SK-N-SH (cell line): ENCODE measurements at regions not wholly inside any gene's neighbourhood (a gene's known extent, or its start where the extent isn't known, plus 50 kb on each side); places are given as distances from the start of the nearest gene placed in this dataset.

Source experiments
- CTCF ChIA-PET: fragments of 300-600, 350-600 bp; formaldehyde crosslinking; extraction: SDS; loops from one replicate; lab custom pipeline; 2021; lab: Yijun Ruan, JAX
- POLR2A ChIA-PET: fragments of 350-600 bp; sonication (Branson Sonifier 250); formaldehyde crosslinking; extraction: SDS; loops from one replicate; lab custom pipeline; 2020; ENCODE audit warnings: antibody characterized with exemption, inconsistent platforms; lab: Yijun Ruan, JAX
- DNase-seq: peaks from one replicate; pipeline ENCODE4 v3.0.0; 2012
- H2AFZ ChIP-seq: fragments of 200-600 bp; sonication (generic); 2 replicates; pipeline ENCODE4 v1.8.1; 2016; ENCODE audit warnings: antibody characterized with exemption, mild to moderate bottlenecking, low read depth
- H3F3A ChIP-seq: fragments of 200-600 bp; sonication (generic); replicated peaks from 2 replicates; pipeline ENCODE3; 2016; ENCODE audit warnings: antibody characterized with exemption, mild to moderate bottlenecking; ENCODE audit not compliant: insufficient read depth
- H3K27ac ChIP-seq, 2 experiments: fragments of 200-500 bp in 1 of 2; fragments of 200-600 bp in 1 of 2; sonication (Bioruptor generic) in 1 of 2; sonication (generic), shearing (Covaris generic) in 1 of 2; 2 replicates each; pipeline versions ENCODE4 v1.5.1 to v1.6.1; 2014 to 2016; ENCODE audit warnings: low read depth in 2 of 2, inconsistent platforms in 1 of 2, low read length in 1 of 2, mild to moderate bottlenecking in 1 of 2, mixed read lengths in 1 of 2
- H3K27me3 ChIP-seq: fragments of 200-600 bp; sonication (generic), shearing (Covaris generic); 2 replicates; pipeline ENCODE4 v1.6.1; 2016; ENCODE audit warnings: mixed run types; ENCODE audit not compliant: insufficient read depth
- H3K36me3 ChIP-seq, 2 experiments: fragments of 200-500 bp in 1 of 2; fragments of 200-600 bp in 1 of 2; sonication (Bioruptor generic) in 1 of 2; sonication (generic) in 1 of 2; replicated peaks in 1 of 2; 2 replicates each; pipeline versions ENCODE3 to v1.5.1; 2014 to 2016; ENCODE audit warnings: low read length in 1 of 2, mild to moderate bottlenecking in 1 of 2; ENCODE audit not compliant: insufficient read depth in 2 of 2, control insufficient read depth in 1 of 2
- H3K4me1 ChIP-seq, 2 experiments: fragments of 200-500 bp in 1 of 2; fragments of 200-600 bp in 1 of 2; sonication (Bioruptor generic) in 1 of 2; sonication (generic), shearing (Covaris generic) in 1 of 2; 2 replicates each; pipeline versions ENCODE4 v1.5.1 to v1.6.1; 2014 to 2016; ENCODE audit warnings: low read depth in 1 of 2, low read length in 1 of 2, mixed run types in 1 of 2; ENCODE audit not compliant: insufficient read depth in 2 of 2, control insufficient read depth in 1 of 2
- H3K4me2 ChIP-seq: fragments of 200-600 bp; sonication (generic), shearing (Covaris generic); 2 replicates; pipeline ENCODE4 v1.6.1; 2017; ENCODE audit warnings: mixed run types
- H3K4me3 ChIP-seq, 2 experiments: fragments of 200-500 bp in 1 of 2; fragments of 200-600 bp in 1 of 2; sonication (Bioruptor generic) in 1 of 2; sonication (generic), shearing (Covaris generic) in 1 of 2; 2 replicates each; pipeline versions ENCODE4 v1.5.1 to v1.8.1; 2014 to 2016; ENCODE audit warnings: low read depth in 2 of 2, inconsistent platforms in 1 of 2, low read length in 1 of 2, mild to moderate bottlenecking in 1 of 2, mixed read lengths in 1 of 2, moderate library complexity in 1 of 2
- H3K79me2 ChIP-seq: fragments of 200-600 bp; sonication (generic); 2 replicates; pipeline ENCODE4 v1.8.1; 2017; ENCODE audit warnings: mild to moderate bottlenecking; ENCODE audit not compliant: insufficient read depth
- H3K9ac ChIP-seq: fragments of 200-600 bp; sonication (generic); 2 replicates; pipeline ENCODE4 v1.6.1; 2017; ENCODE audit warnings: mixed run types
- H3K9me2 ChIP-seq: fragments of 200-600 bp; sonication (generic); 2 replicates; pipeline ENCODE4 v1.6.1; 2017; ENCODE audit warnings: mixed run types
- H3K9me3 ChIP-seq: fragments of 200-600 bp; sonication (generic); 2 replicates; pipeline ENCODE4 v1.6.1; 2017; ENCODE audit warnings: mixed run types, mild to moderate bottlenecking, moderate library complexity
- H4K20me1 ChIP-seq: fragments of 200-600 bp; sonication (generic); 2 replicates; pipeline ENCODE4 v1.6.1; 2017; ENCODE audit warnings: mild to moderate bottlenecking, mixed run types; ENCODE audit not compliant: insufficient read depth
- EP300 ChIP-seq, 2 experiments: IDR thresholded peaks; 2 replicates each; pipeline versions ENCODE4 v1.4.0 to v1.6.1; 2012; ENCODE audit warnings: borderline replicate concordance in 1 of 2, low read depth in 1 of 2, low read length in 1 of 2
- EZH2phosphoT487 ChIP-seq: fragments of 200-600 bp; sonication (generic); IDR thresholded peaks from 2 replicates; pipeline ENCODE4 v1.6.1; 2017; ENCODE audit warnings: low read depth, mixed run types, mild to moderate bottlenecking, antibody characterized with exemption, moderate library complexity, borderline replicate concordance
- FOSL2 ChIP-seq: IDR thresholded peaks from 2 replicates; pipeline ENCODE4 v1.4.0; 2012; ENCODE audit warnings: low read depth, mild to moderate bottlenecking, moderate library complexity, borderline replicate concordance
- FOXM1 ChIP-seq: IDR thresholded peaks from 2 replicates; pipeline ENCODE4 v1.4.0; 2012; ENCODE audit warnings: low read depth, mild to moderate bottlenecking
- GATA2 ChIP-seq: sonication (generic); formaldehyde crosslinking; IDR thresholded peaks from 2 replicates; pipeline ENCODE4 v1.5.0; 2020; ENCODE audit warnings: mild to moderate bottlenecking, missing genetic modification reagents
- MEF2A ChIP-seq: IDR thresholded peaks from 2 replicates; pipeline ENCODE4 v1.4.0; 2012; ENCODE audit warnings: low read depth, borderline replicate concordance
- MXI1 ChIP-seq: IDR thresholded peaks from 2 replicates; pipeline ENCODE4 v1.6.1; 2012; ENCODE audit warnings: mild to moderate bottlenecking, low read depth, low read length, improper control_type of control experiment
- NFIC ChIP-seq: IDR thresholded peaks from 2 replicates; pipeline ENCODE4 v1.4.0; 2012; ENCODE audit warnings: borderline replicate concordance
- NRF1 ChIP-seq: IDR thresholded peaks from 2 replicates; pipeline ENCODE4 v1.6.1; 2012; ENCODE audit warnings: low read depth, mild to moderate bottlenecking, low read length
- RCOR1 ChIP-seq: fragments of 150-350 bp; IDR thresholded peaks from 2 replicates; pipeline ENCODE4 v1.6.1; 2017; ENCODE audit warnings: antibody characterized with exemption, low read length
- RXRA ChIP-seq: IDR thresholded peaks from 2 replicates; pipeline ENCODE4 v1.4.0; 2012; ENCODE audit warnings: low read depth, mild to moderate bottlenecking, borderline replicate concordance
- SIN3A ChIP-seq: IDR thresholded peaks from 2 replicates; pipeline ENCODE4 v1.6.1; 2012; ENCODE audit warnings: low read depth, mild to moderate bottlenecking, low read length, moderate library complexity, borderline replicate concordance
- SMC3 ChIP-seq: IDR thresholded peaks from 2 replicates; pipeline ENCODE4 v1.6.1; 2012; ENCODE audit warnings: low read depth, low read length, improper control_type of control experiment
- TAF1 ChIP-seq: IDR thresholded peaks from 2 replicates; pipeline ENCODE4 v1.6.1; 2012; ENCODE audit warnings: low read depth, mild to moderate bottlenecking, low read length, moderate library complexity, borderline replicate concordance
- TCF12 ChIP-seq: IDR thresholded peaks from 2 replicates; pipeline ENCODE4 v1.4.0; 2012
- TEAD4 ChIP-seq: IDR thresholded peaks from 2 replicates; pipeline ENCODE4 v1.4.0; 2012; ENCODE audit warnings: mild to moderate bottlenecking, borderline replicate concordance; ENCODE audit not compliant: insufficient read depth
- USF1 ChIP-seq: IDR thresholded peaks from 2 replicates; pipeline ENCODE4 v1.4.0; 2012; ENCODE audit warnings: low read depth, borderline replicate concordance
- WGBS: methylation state at CpG from one replicate; pipeline ENCODE4 v1.1.6; 2017; ENCODE audit warnings: low lambda C conversion rate; 5-methylcytosine and 5-hydroxymethylcytosine counted together
- TF ChIP-seq, protein P1 (sequence below): IDR thresholded peaks from 2 replicates; pipeline ENCODE4 v1.4.0; 2012; ENCODE audit warnings: low read depth, borderline replicate concordance
- TF ChIP-seq, protein P2 (sequence below): fragments of 150-350 bp; IDR thresholded peaks from 2 replicates; pipeline ENCODE4 v1.6.1; 2016; ENCODE audit warnings: mild to moderate bottlenecking, low read depth, low read length

GRCh38 chr13:53237696-53238095 is 209.1 kb downstream of the OLFM4 start:
- no peaks in the 10 kb centered on the region for H3K9me2 ChIP-seq
- no peaks in the 10 kb centered on the region for H3K27me3 ChIP-seq
- H3K4me2 ChIP-seq, result no peak overlapping the region
- POLR2A ChIA-PET, result no interaction called here
- CTCF ChIA-PET, result interaction anchor here (1.2 kb wide), 1 partner anchor 13 kb away, joined by 4 read pairs; no protein-coding TSS in a partner anchor
- no peak for DNase-seq
- no peak overlapping the region for H3K27ac ChIP-seq
- H3F3A ChIP-seq, result no peaks in the 10 kb centered on the region
- H3K9ac ChIP-seq, result no peak overlapping the region
- no peaks in the 10 kb centered on the region for H3K79me2 ChIP-seq
- H3K4me1 ChIP-seq, result no peaks in the 10 kb centered on the region
- H3K4me3 ChIP-seq, result no peak overlapping the region
- H2AFZ ChIP-seq, result no peak overlapping the region
- no peaks in the 10 kb centered on the region for H3K9me3 ChIP-seq
- TF ChIP-seq MEF2A (no peak), EZH2phosphoT487 (no peak), FOSL2 (no peak), FOXM1 (no peak)
- H4K20me1 ChIP-seq, result no peaks in the 10 kb centered on the region
- no peaks in the 10 kb centered on the region for H3K36me3 ChIP-seq
- WGBS, result 40% methylated on average over 8 of the region's 8 CpGs

- WGBS, result 40% methylated on average over 10 of the region's 10 CpGs
Measured at GRCh38 chr13:53238261-53238660, 209.6 kb downstream of the OLFM4 start.

More at GRCh38 chr13:53238261-53238660, 209.6 kb downstream of the OLFM4 start:
- TF ChIP-seq RXRA (no peak), SIN3A (no peak), FOXM1 (no peak), GATA2 (CRISPR knock-in tag) (no peak), USF1 (no peak), RCOR1 (no peak), EP300 (IDR thresholded peaks at IDR 0.05; ENCODE audit: borderline replicate concordance in 1 of 2, low read depth in 1 of 2, low read length in 1 of 2) (no peak), TCF12 (no peak), EZH2phosphoT487 (no peak), NRF1 (no peak), TAF1 (no peak), MXI1 (no peak), TEAD4 (no peak), SMC3 (no peak), NFIC (no peak)
- TF ChIP-seq, protein P1, sequence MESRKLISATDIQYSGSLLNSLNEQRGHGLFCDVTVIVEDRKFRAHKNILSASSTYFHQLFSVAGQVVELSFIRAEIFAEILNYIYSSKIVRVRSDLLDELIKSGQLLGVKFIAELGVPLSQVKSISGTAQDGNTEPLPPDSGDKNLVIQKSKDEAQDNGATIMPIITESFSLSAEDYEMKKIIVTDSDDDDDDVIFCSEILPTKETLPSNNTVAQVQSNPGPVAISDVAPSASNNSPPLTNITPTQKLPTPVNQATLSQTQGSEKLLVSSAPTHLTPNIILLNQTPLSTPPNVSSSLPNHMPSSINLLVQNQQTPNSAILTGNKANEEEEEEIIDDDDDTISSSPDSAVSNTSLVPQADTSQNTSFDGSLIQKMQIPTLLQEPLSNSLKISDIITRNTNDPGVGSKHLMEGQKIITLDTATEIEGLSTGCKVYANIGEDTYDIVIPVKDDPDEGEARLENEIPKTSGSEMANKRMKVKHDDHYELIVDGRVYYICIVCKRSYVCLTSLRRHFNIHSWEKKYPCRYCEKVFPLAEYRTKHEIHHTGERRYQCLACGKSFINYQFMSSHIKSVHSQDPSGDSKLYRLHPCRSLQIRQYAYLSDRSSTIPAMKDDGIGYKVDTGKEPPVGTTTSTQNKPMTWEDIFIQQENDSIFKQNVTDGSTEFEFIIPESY, result no peak
- TF ChIP-seq, protein P2, sequence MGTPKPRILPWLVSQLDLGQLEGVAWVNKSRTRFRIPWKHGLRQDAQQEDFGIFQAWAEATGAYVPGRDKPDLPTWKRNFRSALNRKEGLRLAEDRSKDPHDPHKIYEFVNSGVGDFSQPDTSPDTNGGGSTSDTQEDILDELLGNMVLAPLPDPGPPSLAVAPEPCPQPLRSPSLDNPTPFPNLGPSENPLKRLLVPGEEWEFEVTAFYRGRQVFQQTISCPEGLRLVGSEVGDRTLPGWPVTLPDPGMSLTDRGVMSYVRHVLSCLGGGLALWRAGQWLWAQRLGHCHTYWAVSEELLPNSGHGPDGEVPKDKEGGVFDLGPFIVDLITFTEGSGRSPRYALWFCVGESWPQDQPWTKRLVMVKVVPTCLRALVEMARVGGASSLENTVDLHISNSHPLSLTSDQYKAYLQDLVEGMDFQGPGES, result no peak
- Histone ChIP-seq H3K4me3 (no peak overlapping the region), H3K27ac (no peak overlapping the region), H3K79me2 (no peaks in the 10 kb centered on the region), H3K9me3 (no peaks in the 10 kb centered on the region), H2AFZ (no peak overlapping the region), H3K27me3 (no peaks in the 10 kb centered on the region), H3K9me2 (no peaks in the 10 kb centered on the region), H3K4me1 (no peaks in the 10 kb centered on the region), H3K36me3 (no peaks in the 10 kb centered on the region), H3K9ac (no peak overlapping the region), H3F3A (no peaks in the 10 kb centered on the region), H3K4me2 (no peak overlapping the region), H4K20me1 (no peaks in the 10 kb centered on the region)
- no peak for DNase-seq
- CTCF ChIA-PET, result no interaction called here
- POLR2A ChIA-PET, result no interaction called here
